Stimulated activated CD8-positive, alpha-beta memory T cell treated with anti-CD3 and anti-CD28 coated beads, Interleukin-15, amount 100 ng/mL, for 4 hours (primary cell): ENCODE measurements at regions not wholly inside any gene's neighbourhood (a gene's known extent, or its start where the extent isn't known, plus 50 kb on each side); places are given as distances from the start of the nearest gene placed in this dataset.

Experiments
- DNase-seq, 2 donors: peaks; one replicate each; pipeline ENCODE4 v3.0.0-alpha.2; 2020; ENCODE audit warnings: low read depth in 2 of 2

DNA sequence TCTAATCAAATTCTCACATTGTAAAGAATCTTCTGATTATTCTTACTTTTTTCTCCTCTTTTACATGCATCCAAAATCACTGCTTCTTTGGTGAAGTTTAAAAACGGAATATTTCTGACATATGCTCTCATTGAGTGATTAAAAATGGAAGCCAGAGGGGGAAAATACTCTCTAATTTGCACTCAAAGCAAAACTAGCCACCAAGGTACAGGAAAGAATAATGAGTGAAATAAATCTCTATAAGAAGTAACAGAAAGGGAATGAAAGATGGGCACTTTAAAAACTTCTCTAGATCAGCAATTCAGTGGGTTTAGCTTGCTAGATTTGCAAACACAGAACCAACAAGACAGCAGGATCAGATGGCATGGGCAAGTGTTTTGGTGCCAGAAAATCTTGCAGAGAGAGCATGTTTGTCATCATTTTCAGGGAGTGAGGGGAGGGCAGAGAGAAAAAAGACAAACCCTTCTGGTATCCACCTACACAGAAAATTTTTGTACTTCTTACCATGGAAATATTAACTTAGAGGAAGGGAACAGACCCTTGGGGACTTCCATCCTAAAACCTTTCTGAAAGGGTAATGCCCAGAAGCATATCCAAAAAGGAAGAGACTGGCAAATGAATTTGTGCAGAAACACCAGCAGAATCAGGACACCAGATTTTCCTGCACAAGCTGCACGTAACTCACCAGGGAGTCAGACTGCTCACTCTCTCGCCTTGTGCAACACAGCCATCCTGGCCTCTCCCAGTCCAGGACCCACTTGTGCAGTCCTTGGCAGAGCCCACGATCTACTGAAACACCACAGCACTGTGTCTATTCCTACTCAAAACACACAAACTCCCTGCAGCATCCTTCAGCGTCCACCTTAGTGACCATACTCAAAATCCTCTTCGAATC is 270.2 kb upstream of the PRDM1 start:
- DNase-seq = no peak

DNA sequence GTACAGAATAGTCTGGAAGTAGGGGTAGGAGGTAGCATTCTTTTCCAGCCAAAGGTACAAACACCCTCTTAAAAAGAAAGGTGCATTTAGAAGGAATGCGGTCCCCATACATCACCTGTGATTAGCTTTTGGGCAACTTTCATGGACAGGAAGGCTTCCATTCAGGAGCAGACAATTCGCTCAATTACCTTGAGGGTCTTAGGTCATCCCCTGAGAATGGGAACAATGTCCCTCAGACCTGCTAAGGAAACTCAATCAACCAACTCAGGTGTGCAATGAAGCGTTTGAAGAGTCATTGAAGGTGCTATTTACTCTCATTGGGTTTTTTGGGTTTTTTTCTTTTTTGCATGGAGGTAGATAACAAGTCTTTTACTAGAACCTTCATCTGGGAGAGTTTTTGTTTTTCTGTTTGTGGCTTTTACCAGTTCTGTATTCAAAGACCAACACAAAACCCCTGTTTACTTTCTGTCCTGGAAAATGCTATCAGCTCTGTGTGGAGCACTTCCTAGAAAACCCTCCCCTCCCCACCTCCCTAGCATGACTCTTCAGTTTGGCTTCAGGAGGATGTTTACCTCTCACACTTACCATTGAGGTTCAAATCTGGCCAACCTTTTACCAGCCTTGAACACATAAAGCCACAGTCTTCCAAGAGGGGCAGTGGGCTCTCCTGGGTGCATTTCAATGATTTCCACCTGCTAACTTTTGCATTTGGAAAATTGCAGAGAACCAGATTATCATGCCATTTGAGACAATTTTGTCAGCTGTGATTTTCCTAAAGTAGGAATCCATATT is 271.2 kb upstream of the PRDM1 start:
- no peak for DNase-seq

DNA sequence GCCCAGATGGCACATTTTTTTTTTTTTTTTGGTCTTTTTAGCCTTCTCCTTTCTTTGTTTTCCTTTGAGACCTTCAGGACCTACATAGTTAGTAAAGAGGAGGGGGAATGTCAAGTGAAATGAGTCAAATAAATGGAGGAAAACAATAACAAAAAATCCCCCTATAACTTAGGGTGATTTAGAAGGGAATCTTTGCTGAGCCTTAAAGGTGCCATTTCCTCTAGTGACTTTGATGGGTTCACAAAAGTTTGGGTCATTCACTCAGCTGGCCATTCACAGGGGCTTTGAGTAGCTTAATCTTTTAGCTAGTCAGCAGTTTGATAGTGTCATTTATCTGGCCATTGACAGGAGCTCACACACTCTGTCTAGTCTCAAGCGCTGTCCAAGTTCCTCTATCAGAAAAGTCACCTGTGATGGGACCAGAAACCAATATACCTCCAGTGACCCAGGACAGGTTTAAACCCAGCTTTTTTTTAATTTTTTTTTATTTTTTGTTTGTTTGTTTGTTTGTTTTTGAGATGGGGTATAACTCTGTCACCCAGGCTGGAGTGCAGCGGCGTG is 275.1 kb upstream of the PRDM1 start:
- DNase-seq = no peak

- peak in 1 of 2 donors; percentile 43 for DNase-seq
These were observed 275.8 kb upstream of the PRDM1 start for GRCh38 chr6:105810105-105810921.

- DNase-seq = no peak
These were observed 277.6 kb upstream of the PRDM1 start for GRCh38 chr6:105808571-105808970.

DNA sequence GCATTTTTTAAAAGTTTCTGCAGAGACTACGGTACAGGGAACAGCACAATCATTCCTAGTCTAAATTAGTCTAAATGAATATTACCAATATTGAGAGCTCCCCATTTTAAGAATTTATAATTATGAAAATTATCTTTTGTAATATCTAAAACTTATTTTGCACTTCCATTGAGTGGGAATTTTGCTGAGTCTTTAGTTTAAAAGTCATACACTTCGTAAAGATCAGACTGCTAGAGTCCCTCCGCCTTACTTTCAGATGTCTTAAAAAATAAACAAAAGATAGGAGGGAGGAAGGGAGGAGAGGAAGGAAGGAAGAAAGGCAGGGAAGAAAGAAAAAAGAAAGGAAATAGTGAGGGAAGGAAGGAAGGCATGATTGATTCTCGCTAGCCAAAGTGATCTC is 278.2 kb upstream of the PRDM1 start:
- DNase-seq = no peak

GRCh38 chr6:105806486-105806920 is 279.6 kb upstream of the PRDM1 start:
- DNase-seq = no peak

DNA sequence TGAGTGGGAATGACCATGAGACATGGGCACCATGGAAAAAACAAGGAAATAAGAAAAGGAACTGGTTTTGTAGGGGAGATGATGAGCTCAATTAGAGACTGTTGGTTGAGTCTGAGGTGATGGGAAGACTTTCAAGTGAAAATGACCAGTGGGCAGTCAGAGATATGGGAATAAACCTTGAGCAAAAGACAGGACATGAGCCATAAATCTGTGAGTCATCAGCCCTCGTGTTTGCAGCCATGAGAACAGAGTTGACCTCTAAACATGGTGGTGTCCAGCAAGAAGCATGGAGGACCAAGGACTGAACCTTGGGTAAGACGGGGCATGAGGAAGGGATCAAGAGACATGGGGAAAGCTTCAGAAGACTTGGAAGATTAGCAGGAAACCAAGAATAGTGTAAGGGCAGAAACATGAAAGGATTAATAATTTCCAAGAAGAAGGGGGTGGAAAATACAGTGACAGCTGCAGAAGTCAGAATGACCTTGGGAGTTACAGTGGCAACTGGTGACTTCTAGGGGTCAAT is 280.6 kb upstream of the PRDM1 start:
- no peak for DNase-seq

DNA sequence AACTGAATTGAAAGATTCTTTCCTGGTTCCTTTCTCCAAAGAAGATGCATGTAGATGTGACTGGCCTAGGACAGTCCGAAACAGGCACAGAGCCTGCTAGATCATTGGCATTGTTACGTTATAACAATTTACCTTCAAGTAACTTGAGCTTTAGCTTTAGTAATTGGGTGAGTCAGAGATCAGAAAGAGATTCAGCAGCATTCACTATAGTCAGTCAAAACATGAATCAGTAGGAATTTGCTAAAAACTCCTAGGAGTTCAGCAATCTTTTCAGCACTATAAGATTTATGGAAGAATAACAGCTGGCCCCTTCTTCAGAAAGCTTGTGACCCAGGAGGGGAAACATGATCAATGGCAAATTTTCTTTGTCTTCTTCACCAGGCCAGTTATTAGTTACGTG is 281.7 kb upstream of the PRDM1 start:
- DNase-seq = no peak

DNA sequence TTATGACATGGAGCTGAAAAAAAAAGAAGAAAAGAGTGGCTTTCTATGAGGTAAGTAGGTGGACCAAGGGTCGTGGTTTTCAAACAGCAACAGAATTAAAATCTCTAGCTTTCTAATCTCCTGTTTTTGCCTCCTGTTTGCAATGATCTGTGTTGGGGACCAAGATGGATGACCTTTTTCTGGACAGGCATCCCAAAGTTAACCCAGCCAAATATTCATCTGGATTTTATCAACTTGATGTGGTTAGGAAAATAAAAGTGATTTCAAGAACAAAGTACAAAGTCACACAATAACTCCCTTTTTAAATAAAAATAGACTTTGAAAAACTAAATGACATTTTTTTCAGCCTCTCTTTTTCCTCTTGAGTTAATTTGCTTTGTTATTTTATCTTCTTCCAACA is 282.1 kb upstream of the PRDM1 start:
- no peak for DNase-seq

- DNase-seq = no peak
These were observed 282.7 kb upstream of the PRDM1 start for GRCh38 chr6:105803442-105803841.

GRCh38 chr6:105802703-105803102 is 283.4 kb upstream of the PRDM1 start:
- DNase-seq = no peak

- DNase-seq = no peak
These were observed 285.3 kb upstream of the PRDM1 start for GRCh38 chr6:105800871-105801270.

GRCh38 chr6:105800398-105800797 is 285.7 kb upstream of the PRDM1 start:
- no peak for DNase-seq

GRCh38 chr6:105799056-105799455 is 287.1 kb upstream of the PRDM1 start:
- DNase-seq = no peak

DNA sequence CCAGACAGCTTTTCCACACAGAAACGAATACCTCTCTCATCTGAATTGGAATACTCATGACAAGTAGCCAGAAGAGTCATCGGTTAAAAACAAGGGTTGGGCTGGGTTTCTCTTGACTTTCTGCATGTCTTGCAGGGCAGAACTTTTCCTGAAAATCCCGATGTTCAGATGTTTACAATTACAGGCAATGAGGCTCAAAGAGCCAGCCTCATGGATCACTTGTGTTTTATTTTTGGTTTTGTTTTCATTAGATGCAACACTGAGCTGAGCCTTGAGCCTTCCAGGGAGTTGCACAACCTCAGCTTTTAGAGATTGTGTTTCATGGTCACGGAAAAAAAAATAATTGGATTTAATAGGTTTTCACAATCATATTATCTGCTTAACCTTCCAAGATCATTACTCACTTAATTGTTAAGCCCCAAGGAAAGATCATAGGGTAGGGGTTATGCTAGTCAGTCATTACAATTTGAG is 288.1 kb upstream of the PRDM1 start:
- no peak for DNase-seq

- DNase-seq = no peak
These were observed 288.7 kb upstream of the PRDM1 start for GRCh38 chr6:105797286-105797979.

DNA sequence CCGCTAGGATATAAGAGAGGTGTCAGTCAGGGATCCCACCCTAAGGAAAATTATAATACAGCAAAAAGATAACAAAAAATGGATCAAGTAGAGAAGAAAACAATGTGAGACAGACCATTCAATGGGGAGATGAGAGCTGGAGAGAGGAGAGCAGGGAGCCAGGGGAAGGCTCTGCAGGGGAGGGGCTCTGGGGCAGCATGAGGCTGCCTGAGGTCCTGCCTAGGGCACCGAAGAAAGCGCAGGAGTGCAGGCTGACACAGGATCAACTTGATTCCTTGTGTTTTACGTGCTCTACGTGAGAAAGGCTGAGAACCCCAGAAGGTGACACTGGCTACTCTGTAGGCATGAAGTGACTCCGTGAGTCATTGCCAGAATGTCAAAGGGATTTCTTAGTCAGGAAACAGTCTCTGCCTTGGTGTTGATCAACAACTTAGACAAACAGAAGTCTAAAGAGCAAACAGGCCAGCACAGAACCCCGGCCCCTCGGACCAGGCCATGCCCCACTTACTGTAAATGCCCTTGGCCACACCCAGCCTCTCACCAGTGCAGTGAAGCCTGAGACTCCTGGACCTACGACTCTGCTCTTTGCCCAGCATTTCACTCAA is 290.1 kb upstream of the PRDM1 start:
- no peak for DNase-seq

DNA sequence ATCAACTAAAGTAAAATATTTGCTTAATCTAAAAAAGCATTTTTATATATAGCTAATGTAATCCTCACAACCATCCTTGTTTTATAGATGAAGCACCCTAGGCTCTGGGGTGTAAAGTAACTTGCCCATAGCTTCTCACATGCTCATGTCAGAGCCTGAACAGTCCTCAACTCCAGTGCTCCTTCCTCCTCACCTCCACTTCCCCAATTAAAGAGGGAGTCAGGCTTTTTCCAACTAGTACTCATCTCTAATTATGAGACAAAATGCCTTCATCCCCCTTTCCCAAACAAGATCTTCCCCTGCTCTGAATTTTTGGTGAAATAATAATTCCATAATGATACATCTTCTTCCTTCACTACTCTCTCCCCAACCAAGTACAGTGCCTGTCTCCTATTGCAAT is 290.8 kb upstream of the PRDM1 start:
- DNase-seq = no peak

DNA sequence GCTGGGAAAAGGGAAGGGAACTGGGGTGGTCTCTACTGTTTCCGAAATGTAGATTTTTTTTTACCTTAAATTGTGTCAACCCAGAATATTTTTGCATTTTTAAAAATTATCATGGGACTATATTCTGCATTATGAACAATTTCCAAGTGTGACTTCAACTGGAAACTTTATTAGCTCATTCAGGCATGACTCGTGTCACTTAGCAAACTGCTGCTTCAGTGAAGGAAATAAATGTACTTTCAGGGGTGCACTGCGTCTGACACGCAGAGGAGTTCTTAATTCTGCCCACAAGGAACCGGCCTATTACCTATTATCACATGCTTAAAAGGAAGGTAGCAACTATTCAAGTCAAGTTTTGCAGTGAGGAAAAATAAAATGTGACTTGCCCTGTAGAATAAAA is 291.3 kb upstream of the PRDM1 start:
- no peak for DNase-seq
